ENCODE measurements at regions not wholly inside any gene's neighbourhood (a gene's known extent, or its start where the extent isn't known, plus 50 kb on each side); places are given as distances from the start of the nearest gene placed in this dataset.

- TF ChIP-seq CTCF (conservative IDR thresholded peaks at IDR 0.05) (no peak), ZFX (IDR thresholded peaks at IDR 0.05) (no peak)
Measured at GRCh38 chr5:60487476-60487875, 212.5 kb downstream of the DEPDC1B start.

All from C4-2B (cell line).